Raji (cell line): ENCODE measurements at regions not wholly inside any gene's neighbourhood (a gene's known extent, or its start where the extent isn't known, plus 50 kb on each side); places are given as distances from the start of the nearest gene placed in this dataset.

Source experiments
- POLR2A ChIP-seq: IDR thresholded peaks from 2 replicates; pipeline ENCODE4 v1.6.1; 2011; ENCODE audit warnings: low read depth, low read length, control low read depth; ENCODE audit not compliant: insufficient read depth

DNA sequence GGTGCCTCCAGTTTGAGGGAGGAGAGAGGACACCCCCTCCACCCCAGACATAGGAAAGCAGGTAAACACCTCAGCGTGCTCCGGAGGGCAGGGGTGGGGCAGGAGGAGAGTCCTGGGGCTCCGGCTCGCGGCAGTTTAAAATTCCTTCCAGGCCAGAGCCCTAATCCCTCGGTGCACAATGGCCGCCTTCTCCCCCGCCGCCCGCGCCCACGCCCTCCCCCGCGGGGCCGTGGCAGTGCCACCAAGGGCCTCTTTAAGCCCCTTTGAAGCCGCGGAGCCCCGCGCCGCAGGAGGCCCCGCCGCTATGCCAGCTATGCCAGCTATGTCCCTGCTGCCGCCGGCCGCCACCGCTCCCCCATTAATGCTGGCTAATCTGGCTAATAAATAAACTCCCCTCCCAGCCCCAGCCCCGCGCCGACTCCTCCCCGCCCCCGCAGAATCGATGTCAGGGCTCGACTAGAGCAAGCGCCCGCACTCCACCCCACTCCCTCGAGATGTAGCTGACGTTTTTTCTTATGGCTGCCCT is 125.1 kb downstream of the MRPL14 start:
- TF ChIP-seq POLR2A, result no peak

DNA sequence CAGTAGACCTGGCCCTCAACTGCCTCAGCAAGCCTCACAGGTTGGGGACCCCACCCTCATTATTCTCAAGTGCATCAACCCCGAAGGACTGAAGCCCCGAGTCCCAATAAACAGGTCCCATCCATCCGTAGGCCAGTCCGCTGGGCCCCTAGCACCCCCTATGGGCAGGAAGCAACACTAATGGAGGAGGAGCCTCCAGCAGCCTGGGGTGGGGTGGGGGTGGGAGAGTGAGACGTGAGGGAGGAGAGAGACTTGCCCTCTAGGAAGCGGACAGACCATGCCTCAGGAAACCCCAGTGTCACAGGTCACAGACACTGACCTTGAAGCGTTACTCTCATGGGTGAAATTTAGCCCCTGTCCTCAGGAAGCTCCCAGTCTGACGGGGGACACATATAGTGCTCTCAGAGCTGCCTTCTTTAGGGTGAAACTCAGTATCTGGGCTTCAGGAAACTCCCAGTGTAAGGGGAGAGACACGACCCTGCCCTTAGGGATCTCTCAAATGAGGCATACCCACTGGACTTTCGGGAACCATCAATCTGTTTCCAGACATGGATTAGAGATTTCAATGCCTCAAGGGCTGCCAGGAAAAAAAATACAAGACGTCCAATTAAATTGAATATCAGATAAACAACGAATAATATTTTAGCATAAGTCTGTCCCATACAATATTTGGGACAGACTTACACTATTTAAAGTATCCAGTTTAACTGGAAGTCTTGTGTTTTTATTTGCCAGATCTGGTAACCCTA is 125.8 kb downstream of the MRPL14 start:
- peak; percentile 40; the same call in 1 of the 2 replicates for TF ChIP-seq POLR2A

DNA sequence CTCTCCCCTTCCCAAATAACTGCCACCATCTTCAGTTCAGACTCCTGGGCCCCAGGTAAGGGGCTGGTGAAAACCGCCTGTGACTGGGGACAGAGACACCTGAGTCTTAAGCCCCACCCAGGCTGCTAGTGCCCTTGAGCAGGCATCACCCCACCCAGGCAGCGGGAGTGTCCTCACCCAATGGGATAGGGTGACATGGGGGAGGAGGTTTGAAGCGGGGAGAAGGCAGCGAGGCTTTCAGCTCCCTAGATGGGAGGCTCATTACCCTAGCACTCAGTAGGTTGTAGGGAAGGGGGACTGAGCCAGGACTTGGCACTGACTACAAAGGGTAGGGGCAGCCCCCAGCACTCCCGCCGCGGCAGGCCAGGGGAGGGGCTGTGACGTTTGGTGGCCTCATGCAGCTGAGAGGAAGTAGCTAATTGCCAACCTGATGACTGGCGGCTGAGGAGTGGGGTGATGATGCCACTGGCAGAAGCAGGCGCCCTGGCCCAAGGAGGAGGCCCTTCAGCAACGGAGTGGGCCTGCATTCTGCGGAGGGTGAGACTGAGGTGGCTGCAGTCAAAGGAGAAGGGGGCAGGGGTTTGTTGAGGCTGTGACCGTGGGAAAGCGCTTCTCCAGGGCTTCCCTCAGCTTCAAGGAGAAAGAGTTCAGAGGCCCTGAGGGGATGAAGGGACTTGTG is 126.9 kb downstream of the MRPL14 start:
- peak; percentile 83 for TF ChIP-seq POLR2A

DNA sequence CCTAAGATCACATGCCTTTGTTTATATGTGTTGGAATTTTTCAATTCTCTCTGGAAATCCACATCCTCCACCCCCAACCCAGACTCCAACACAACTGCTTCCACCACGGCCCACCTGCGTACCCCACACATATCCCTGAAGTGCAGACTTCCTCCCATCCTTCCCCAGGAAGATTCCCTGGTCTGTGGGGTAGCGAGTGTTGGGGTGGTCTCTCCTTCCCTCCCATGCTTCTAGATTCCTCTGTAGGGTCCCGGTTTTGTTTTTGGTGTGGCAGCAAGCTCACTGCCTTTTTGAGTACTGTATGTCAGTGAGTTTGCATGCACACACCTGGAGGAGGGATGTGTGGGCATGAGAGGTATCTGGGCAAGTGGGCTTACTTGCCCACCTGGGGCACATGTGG is 127.6 kb downstream of the MRPL14 start:
- TF ChIP-seq POLR2A, result no peak; the same call in 1 of the 2 replicates

DNA sequence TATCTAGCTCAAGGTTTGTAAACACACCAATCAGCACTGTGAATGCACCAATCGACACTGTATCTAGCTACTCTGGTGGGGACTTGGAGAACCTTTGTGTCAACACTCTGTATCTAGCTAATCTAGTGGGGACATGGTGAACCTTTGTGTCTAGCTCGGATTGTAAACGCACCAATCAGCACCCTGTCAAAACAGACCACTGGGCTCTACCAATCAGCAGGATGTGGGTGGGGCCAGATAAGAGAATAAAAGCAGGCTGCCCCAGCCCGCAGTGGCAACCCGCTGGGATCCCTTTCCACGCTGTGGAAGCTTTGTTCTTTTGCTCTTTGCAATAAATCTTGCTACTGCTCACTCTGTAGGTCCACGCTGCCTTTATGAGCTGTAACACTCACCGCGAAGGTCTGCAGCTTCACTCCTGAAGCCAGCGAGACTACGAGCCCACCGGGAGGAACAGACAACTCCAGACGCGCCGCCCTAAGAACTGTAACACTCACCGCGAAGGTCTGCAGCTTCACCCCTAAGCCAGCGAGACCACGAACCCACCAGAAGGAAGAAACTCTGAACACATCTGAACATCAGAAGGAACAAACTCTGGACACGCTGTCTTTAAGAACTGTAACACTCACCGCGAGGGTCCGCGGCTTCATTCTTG is 128.5 kb downstream of the MRPL14 start:
- TF ChIP-seq POLR2A, result peak; percentile 46; the same call in 1 of the 2 replicates

DNA sequence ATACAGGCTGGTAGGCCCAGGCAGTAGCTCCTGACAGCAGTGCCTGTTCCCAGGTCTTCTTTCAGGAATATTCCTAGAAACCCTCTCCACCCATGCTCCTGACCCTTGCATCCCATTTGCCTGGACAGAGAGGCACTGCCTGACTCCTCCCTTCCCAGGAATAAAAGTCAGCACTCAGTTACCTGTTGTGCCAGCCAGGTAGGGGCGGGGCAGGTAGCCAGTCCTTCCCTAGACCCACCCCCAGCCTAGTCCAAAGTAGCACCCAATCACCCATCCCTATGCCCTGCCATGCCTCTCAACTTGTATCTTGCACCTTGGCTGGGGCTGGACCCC is 129.9 kb downstream of the MRPL14 start:
- no peak for TF ChIP-seq POLR2A

DNA sequence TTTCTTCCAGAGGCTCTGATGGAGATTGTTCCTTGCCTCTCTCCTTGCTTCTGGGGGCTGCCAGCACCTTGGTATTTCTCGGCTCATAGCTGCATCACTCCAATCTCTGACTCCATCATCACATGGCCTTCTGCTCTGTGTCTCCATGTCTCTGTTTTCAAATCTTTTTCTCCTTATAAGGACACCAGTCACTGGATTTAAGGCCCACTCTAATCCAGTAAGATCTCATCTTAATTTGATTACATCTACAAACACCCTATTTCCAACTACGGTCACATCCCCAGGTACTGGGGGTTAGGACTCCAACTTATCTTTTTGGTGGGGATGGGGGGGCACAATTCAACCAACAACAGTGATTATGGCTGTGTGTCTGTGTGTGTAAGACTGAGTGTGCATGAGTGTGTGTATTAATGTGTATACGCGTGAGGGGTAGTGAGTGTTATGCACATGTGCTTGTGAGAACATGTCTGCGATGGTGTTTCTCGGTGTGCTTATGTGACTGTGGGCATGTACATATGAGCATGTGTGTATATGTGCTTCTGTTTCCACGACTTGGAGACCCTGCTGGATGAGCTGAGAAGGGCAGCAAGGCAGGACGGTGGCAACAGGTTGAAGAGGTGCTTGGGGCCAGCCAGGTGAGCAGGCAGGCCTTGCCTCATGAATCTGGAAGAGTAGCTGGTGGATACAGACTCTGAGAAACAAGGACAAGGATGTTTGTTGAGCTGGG is 130.5 kb downstream of the MRPL14 start:
- TF ChIP-seq POLR2A, result no peak

DNA sequence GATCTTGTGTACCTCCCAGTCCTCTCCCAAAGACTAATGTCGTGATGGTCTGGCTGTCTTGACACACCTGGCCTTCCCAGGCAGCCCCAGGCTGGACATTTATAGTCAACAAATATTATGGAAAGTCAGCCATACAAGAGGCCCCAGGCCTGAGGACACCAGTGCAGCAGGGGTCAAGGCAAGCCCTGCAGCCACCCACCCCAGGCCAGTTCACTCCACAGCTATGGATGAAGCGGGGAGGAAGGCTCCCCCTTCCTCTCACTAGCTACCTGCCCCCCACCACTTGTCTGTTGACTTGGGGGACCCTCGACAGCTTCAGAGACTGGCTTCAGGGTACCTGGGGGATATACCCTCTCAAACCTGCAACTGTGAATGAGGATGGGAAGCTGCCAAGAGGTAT is 132.1 kb downstream of the MRPL14 start:
- no peak for TF ChIP-seq POLR2A

DNA sequence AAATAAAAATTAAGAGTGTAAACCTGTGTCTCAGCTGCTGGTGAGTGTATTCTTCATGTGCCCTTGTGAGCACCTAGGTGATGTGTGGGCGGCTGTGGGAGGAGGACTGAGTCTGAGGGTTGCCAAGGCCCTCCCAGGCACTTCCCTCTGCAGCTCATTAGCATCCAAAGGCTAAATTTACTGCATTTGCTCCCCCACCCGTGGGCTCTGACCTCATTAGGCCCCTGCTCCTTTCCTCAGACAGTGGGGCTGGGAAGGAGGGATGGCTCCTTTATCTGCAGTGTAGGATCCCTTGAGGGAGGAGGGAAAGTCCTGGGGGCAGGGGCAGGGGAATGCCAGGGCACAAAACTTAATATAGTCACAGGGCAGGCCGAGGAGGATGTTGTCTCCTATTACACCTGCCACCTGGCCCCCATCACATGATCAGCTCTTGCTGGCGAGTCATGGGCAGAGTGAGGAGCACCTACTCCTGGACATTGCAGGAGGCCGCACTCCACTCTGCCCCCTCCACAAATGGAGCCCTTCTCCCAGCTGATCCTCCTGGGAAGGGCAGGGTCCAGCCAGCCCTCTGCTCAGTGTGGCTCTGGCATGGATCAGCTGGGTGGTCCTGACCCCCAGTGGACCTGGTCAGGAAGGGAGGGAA is 133.2 kb downstream of the MRPL14 start:
- no peak for TF ChIP-seq POLR2A

DNA sequence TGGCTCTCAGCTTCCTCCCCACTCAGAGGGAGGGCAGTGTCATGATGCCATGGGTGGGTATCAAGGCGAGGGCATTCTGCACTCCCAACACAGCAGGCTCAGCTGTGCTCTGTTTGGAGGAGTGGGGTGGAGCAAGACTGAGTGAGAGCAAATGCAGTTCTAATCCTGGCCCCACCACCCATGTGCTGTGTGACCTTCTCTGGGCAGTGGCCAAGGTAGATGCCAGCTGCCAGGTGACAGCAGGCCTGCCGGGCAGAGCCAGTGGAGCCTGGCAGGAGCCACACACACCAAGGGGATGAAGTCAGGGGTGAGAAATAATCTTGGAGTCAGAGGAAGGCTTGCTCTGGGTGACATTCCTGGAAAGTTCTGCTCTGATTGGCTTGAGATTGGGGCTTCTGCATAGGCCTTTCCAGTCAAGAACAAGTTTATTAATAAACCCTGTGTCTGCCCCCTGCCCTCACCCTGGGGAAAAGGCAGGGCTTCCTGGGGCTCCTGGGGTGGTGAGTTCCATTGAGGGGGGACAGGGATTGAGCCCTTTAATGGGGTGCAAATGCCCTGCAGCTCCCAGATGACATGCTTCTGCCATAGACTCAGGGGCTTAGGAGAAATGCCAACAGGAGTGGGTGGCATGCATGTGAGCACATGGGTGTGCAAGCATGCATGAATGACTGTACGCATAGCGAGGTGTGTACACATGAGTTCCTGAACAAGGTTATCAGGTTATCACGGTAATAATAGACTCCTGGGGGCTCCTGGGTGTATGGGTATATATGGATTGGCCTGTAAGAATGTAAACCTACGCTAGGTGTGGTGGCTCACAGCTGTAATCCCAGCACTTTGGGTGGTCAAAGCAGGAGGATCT is 134.2 kb downstream of the MRPL14 start:
- TF ChIP-seq POLR2A, result no peak

DNA sequence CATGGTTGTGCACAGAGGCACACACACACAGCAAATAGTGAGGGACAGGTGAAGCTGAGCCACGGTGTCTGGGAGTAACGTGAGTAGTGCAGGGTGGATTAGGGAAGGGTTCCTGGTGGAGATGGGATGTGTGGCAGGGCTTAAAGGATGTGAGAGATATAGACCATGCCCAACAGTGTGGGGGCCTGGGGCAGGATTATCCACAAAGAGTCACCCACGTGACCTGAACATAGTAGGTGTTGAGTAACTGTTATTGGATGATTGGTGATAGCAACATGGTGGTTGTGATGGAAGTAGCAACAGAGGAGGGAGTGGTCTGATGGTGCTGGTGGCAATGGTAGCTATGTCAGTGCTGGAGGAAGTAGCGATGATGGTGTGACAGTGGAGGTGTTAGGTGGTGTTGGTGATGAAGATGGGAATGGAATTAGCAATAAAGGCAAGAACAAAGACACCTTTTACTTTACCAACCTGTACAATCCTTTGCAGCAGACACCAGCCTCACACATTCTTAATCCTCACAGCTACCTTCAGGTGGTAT is 135.1 kb downstream of the MRPL14 start:
- no peak for TF ChIP-seq POLR2A

DNA sequence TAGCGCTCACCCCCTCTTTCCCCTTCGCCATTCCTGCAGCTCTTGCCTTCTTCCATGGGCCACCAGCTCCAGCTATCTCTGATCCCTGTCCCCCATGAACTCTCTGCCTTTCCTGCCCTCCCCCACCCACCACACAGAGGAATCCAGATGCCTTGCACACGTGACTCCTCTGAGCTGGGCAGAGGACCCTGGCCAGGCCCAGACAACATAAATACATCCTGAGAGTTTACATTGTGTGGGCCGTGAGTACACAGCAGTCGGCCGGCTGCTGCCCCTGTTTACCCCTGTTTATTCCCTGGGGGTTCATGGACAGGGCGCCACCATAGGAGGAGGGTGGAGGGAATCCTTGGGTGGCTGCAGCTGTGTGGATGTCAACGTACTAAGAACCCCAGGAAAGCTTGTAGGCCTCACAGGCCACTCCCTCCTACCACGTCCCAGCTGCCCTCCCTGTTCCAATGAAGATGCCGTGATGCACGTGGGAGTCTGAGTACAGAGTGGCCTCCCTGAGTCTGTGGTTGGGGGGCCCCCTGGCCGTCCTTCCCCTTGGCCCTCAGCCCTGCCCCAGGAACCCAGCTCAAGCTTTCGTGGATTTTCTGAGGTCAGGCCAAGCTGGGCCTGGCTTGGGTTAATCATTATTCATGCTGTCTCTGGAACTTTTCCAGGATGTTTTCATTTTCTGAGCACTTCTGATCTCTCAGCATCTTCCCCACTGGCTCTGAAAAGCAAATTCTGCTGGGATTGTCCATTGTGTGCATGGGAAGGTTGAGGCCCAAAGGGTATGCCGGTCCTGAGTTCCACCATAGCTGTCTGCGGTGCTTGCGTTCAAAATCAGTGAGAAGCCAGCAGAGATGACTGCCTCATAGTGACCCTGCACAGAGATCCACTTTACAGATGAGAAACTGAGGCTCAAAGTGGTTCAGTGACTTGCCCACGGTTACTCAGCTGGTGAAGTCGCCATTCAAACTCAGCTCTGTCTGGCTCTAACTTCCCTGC is 136.3 kb downstream of the MRPL14 start:
- TF ChIP-seq POLR2A, result no peak

DNA sequence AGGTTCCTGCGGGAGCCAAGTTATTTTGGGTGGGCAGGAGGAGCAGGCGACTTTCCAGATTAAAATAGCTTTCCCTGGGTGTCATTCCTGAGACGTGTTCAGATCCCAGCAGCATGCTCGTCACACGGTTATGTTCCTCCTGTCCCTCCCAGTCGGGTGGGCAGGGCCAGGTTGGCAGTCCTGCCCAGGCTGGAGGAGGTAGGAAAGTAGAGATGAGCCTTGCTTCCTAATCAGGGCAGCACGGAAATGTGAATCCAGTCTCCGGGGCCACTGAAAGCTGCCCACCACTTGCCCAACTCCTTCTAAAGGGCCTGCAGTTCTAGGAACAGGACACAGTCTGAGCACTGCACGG is 137.0 kb downstream of the MRPL14 start:
- no peak for TF ChIP-seq POLR2A

DNA sequence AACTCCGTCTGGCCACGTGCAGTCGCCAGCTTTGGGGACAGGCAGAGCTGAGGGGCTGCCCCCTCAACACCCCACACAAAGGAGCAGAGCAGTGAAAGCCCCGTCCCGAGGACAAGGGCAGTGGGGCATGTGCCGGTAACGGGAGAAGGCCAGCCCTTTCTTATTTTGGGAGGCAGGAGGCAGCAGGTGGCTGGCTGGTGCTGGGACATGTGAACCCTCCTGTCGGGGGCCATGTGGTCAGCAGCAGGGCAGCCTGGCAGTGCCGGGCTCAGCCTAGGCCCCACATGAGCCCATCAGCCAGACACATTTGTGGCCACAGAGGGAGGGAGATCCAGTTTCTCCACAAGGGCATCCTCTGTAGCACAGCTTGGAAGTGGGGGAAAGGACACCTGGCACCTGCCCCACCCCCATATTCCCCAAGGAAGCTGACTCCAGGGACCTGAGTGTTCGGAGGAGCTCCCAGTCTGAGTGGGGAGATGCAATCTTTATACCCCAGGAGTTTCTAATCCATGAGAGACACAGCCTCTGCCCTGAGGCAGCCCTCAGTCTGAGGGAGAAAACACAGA is 137.6 kb downstream of the MRPL14 start:
- no peak for TF ChIP-seq POLR2A
